Right atrium auricular region (tissue), 2 donors: ENCODE measurements at regions not wholly inside any gene's neighbourhood (a gene's known extent, or its start where the extent isn't known, plus 50 kb on each side); places are given as distances from the start of the nearest gene placed in this dataset.

Source experiments
- DNase-seq: peaks from one replicate; pipeline ENCODE4 v3.0.0-alpha.2; 2019; ENCODE audit warnings: low spot score
- H3K27ac ChIP-seq, 2 donors: fragments of 200-600 bp; sonication (generic); 1 replicate in 1 of 2; 2 replicates in 1 of 2; pipeline ENCODE4 v1.5.1; 2016 to 2019
- H3K27me3 ChIP-seq, 2 donors: fragments of 200-600 bp; sonication (generic); one replicate each; pipeline versions ENCODE4 v1.5.1 to v1.6.0; 2017 to 2019
- H3K36me3 ChIP-seq: fragments of 200-600 bp; sonication (generic); one replicate; pipeline ENCODE4 v1.5.1; 2016
- H3K4me1 ChIP-seq, 2 donors: fragments of 200-600 bp; sonication (generic); one replicate each; pipeline versions ENCODE4 v1.5.1 to v1.6.0; 2017 to 2019
- H3K4me3 ChIP-seq, 2 donors: fragments of 200-600 bp; sonication (generic); 1 replicate in 1 of 2; 2 replicates in 1 of 2; pipeline ENCODE4 v1.5.1; 2017 to 2019; ENCODE audit warnings: mild to moderate bottlenecking in 1 of 2, moderate library complexity in 1 of 2
- H3K9me3 ChIP-seq, 2 donors: fragments of 200-600 bp; sonication (generic); one replicate each; pipeline ENCODE4 v1.5.1; 2019
- TF ChIP-seq, protein P1 (sequence below), 2 donors: fragments of 200-600 bp; sonication (generic); IDR thresholded peaks; one replicate each; pipeline ENCODE4 v1.5.1; 2019; ENCODE audit warnings: antibody characterized with exemption in 2 of 2

DNA sequence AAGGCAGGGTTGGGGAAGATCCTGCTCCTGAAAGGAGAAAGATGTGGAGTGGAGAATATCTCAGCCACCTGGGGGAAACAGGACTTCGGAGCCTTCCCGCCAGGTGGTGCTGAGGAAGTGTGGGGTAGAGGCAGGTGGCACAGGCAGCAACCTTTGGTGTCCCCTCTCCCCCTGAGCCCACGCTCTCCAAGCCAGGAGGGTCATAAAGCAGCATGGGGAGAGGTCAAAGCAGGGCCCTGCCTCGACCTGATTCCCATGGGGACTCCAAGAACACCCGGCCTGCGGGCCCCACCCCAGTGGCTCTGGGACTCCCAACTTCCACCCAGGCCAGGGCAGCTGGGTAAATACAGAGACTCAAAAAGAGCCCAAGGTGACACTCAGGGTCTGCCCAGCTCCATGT lies 54.3 kb upstream of the SLC66A3 start:
- Histone ChIP-seq H3K4me3 (no peak overlapping the region), H3K36me3 (no peaks in the 10 kb centered on the region), H3K9me3 (no peaks in the 10 kb centered on the region), H3K27ac (no peak overlapping the region), H3K27me3 (no peaks in the 10 kb centered on the region), H3K4me1 (no peaks in the 10 kb centered on the region)
- DNase-seq: no peak
- TF ChIP-seq, protein P1, sequence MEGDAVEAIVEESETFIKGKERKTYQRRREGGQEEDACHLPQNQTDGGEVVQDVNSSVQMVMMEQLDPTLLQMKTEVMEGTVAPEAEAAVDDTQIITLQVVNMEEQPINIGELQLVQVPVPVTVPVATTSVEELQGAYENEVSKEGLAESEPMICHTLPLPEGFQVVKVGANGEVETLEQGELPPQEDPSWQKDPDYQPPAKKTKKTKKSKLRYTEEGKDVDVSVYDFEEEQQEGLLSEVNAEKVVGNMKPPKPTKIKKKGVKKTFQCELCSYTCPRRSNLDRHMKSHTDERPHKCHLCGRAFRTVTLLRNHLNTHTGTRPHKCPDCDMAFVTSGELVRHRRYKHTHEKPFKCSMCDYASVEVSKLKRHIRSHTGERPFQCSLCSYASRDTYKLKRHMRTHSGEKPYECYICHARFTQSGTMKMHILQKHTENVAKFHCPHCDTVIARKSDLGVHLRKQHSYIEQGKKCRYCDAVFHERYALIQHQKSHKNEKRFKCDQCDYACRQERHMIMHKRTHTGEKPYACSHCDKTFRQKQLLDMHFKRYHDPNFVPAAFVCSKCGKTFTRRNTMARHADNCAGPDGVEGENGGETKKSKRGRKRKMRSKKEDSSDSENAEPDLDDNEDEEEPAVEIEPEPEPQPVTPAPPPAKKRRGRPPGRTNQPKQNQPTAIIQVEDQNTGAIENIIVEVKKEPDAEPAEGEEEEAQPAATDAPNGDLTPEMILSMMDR (IDR thresholded peaks at IDR 0.05): no peak

DNA sequence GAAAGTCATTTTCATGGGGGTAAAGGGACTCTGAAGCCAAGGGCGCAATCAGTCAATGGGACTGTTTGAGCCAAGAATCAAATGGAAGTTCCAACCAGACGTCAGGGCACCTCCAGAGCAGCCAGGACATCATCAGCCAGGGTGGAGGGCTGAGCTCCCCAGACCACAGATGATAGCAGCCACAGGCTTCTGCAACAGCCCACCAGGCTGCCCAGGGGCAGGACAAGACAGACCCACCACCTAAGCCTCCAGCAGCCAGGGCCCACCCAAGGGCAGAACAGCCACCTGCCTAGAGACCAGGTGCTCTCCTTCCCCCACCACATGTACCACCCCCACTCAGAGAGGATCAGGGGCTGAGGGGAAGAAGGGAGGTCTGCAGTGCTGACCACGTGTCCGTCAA lies 53.8 kb upstream of the SLC66A3 start:
- no peaks in the 10 kb centered on the region for H3K36me3 ChIP-seq
- H3K9me3 ChIP-seq: no peaks in the 10 kb centered on the region
- TF ChIP-seq, protein P1 (IDR thresholded peaks at IDR 0.05): no peak
- no peaks in the 10 kb centered on the region for H3K4me1 ChIP-seq
- no peak overlapping the region for H3K4me3 ChIP-seq
- no peaks in the 10 kb centered on the region for H3K27me3 ChIP-seq
- DNase-seq: no peak
- no peak overlapping the region for H3K27ac ChIP-seq

DNA sequence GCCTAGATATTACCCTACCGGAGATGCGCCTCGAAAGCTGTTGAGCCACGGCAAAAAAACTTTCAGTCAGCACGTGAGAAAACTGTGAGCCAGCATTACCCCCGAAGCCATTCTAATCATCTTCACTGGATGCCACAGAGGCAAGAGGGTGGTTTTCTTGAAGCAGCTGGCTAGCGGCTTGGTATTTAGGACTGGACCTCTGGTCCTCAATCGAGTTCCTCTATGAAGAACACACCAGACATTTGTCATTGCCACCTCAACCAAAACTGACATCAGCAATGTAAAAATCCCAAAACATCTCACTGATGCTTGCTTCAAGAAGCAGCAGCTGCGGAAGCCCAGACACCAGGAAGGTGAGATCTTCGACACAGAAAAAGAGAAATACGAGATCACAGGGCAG lies 52.8 kb upstream of the SLC66A3 start:
- Histone ChIP-seq H3K27me3 (no peaks in the 10 kb centered on the region), H3K27ac (no peak overlapping the region), H3K36me3 (no peaks in the 10 kb centered on the region), H3K4me3 (no peak overlapping the region), H3K4me1 (no peaks in the 10 kb centered on the region), H3K9me3 (no peaks in the 10 kb centered on the region)
- DNase-seq: no peak
- TF ChIP-seq, protein P1 (IDR thresholded peaks at IDR 0.05): no peak

- Histone ChIP-seq H3K27ac (no peak overlapping the region), H3K27me3 (no peaks in the 10 kb centered on the region), H3K4me3 (no peak overlapping the region), H3K4me1 (no peaks in the 10 kb centered on the region), H3K9me3 (no peaks in the 10 kb centered on the region), H3K36me3 (no peaks in the 10 kb centered on the region)
- no peak for DNase-seq
- TF ChIP-seq, protein P1 (IDR thresholded peaks at IDR 0.05): no peak
Observed at GRCh38 chr2:11102956-11103860, 52.1 kb upstream of the SLC66A3 start.

DNA sequence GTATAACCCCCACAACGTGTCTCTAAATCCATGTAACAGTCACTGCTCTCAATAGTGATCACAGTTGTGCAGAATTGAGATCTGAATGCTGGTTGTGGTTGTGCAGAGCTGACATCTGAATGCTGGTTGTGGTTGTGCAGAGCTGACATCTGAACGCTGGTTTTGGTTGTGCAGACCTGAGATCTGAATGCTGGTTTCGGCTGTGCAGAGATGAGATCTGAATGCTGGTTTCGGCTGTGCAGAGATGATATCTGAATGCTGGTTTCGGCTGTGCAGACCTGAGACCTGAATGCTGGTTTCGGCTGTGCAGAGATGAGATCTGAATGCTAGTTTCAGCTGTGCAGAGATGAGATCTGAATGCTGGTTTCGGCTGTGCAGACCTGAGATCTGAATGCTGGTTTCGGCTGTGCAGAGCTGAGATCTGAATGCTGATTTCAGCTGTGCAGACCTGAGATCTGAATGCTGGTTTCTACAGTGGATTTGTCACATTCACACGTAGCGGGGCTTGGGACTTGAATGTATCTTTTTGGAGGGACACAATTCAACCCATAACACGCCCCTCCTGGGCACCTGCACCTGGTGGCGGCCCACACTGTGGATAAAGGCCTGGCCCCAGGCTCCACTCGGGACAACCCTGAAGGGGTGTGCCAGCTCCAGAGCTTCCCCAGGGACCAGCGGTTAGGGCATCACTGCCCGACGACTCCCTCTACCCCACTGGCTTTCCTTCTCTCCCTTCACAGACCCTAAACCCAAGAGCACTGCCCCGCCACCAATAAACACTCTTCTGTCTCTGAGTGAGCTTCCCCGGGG lies 51.1 kb upstream of the SLC66A3 start:
- Histone ChIP-seq H3K4me1 (no peaks in the 10 kb centered on the region), H3K27me3 (no peaks in the 10 kb centered on the region), H3K4me3 (no peak overlapping the region), H3K27ac (no peak overlapping the region), H3K36me3 (no peaks in the 10 kb centered on the region), H3K9me3 (no peaks in the 10 kb centered on the region)
- DNase-seq: no peak
- TF ChIP-seq, protein P1 (IDR thresholded peaks at IDR 0.05): no peak
